ENCODE measurements at regions not wholly inside any gene's neighbourhood (a gene's known extent, or its start where the extent isn't known, plus 50 kb on each side); places are given as distances from the start of the nearest gene placed in this dataset.

DNA sequence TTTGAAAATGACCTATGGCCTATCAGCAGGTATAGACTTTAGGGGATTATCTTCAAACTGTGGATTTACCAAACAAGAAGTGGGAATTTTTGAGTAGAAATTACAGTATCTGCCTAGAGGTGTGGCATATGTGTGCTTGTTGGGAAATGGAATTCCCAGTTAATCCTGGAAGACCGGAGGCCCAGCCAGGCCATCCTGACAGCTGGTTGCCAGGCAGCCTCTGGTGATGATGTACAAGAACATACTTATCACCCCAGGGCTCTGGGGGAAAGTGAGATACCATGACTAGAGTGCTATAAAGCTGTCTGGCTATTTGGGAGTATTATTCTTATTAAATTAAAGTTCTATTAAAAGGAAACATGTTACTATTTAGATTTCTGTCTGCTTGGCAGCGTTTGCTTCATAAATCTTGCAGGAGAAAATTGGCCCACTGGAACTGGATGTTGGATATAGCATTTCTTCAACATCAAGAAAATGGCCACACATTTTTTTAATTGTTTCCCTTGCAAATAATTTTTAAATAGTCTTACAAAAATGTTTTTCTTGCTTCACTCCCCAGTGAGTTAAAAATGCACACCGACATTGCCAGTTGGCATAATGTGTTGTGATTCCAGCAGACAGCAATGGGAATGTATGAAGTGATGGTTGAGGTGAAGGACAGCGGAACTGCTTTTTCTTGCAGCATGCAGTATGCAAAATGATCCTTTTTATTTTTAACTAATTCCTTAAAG, 187.8 kb downstream of the MYLK4 start:
- DNase-seq: no peak

DNA sequence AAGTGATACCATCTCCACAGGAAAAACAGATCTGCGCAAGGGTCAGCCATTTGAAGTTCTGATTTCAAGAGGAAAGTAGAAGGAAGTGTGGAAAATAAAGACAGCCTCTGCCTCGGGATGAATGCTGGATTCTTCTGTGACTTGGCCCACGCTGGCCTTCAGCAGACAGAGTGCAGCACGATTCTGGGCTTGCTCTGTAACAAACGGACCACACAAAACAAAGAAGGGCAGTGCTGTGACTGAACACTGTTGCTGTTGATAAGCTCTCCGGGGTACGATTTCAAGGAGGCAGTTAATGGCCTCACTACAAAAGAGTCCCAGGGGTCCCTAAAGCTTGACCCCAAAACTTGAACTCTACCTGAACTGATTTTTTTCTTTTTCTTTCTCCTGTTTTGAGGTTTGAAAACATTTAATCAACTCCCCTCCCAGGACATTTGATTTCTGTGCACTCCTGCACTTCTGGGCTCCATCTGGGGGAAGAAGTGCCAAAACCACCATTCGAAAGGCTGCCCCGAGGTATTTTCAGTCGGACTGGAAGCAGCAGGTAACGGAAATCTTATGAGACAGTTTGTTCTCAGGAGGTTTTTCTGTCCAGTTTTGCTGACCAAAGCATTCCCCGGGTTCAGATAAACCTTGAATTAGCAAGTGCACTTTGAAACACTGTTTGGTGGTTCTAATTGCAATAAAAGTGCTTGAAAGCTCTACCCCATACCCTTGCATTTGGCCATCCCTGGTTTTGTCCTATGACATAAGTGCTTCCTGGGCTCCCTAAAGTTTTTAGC, 189.6 kb downstream of the MYLK4 start:
- DNase-seq: no peak

DNA sequence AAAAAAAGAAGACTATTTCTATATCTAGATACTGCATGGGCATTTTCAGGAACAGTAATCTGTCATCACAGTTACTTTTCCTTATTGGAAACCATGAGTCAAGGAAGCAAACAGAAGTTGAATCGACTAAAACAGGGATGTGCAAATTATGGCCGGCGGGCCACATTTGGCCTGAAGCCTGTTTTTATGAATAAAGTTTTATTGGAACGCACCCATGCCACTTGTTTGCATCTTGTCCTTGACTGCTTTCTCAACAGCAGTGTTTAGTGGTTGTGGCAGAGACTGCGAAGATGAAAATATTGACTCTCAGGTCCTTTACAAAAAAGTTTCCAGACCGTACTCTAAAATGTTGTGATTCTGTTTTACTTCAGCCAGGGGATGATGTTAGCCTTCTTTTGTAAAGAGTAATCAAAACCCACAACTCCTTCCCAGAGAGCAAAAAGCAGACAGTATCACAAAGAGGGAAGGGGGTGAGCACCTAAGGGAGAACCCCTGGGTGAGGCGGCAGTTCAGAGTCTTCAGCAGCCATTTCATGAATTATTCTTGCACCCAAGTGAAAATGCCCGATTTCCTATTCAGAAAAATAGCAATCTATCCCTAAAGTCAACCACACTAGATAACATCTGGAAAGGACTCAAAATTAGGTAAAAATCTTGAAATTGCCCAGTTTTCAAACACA, 190.4 kb downstream of the MYLK4 start:
- no peak for DNase-seq

DNA sequence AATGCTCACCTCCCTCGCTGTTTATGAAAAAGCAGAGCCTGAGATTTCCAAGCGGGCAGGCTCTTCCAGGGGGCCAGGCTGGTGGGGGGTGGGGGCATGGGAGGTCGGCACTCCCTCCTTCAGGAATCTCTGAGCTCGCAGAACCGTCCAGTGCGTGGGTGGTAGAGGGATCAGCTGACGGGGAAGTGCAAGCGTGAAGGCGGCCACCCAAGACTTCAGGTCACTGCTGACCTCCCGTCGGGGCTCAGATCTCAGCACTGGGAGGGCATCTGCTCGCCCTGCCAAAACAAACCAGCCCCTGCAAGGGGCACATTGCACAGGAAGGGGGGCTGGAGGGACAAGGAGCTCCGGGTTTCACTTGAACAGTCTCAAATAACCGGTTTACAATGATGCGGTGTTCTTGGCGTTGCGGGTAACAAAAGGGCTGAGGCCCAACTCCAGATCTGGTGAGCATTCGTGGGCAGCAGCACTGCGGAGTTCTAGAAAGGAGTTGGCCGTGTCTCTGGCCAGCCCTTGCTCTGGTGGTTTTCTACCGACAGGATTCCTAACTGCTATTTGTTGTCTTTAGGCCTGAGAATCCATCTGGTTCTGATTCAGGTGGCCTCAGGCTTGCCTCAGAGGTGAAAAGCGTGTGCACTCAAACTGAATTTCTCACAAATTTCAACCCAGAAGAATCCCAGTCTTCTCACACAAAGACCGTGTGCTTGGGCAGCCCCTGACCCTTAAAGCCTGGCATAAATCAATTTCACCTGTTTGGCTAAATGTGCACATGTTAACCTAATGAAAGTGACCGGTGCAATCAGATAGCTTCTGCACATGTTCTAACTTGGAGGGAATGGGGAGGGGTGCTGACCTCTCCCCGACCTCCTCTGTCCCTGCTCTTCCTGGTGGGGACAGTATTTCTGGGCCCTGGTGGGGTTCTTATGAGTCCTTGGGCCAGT, 191.6 kb downstream of the MYLK4 start:
- no peak for DNase-seq

DNA sequence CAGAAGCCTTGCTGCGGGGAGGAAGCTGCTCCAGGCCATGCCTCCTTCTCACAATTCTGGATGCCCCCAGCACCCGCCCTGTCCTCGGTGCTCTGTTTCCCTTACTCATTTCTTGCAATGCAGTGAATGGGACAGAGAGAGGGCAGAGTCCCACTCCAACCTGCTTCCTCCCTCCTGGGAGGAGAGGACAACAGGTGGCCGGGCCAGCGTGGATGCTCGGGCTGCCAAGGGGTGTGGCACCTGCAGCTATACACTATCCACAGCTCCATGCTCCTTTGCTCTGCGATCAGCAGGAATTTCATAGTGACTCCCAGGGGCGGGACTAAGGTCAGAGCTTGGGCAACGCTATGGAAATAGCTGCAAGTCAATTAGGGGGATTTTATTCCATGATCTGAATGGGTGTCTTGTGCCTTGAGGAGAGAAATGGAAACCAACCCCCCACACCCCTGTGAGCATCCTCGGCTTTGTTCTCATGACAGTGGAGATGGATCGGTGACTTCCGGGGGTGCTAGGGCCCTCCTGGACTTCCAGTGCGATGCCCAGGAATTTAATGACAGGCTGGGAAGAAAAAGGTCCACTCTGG, 192.5 kb downstream of the MYLK4 start:
- no peak for DNase-seq

DNA sequence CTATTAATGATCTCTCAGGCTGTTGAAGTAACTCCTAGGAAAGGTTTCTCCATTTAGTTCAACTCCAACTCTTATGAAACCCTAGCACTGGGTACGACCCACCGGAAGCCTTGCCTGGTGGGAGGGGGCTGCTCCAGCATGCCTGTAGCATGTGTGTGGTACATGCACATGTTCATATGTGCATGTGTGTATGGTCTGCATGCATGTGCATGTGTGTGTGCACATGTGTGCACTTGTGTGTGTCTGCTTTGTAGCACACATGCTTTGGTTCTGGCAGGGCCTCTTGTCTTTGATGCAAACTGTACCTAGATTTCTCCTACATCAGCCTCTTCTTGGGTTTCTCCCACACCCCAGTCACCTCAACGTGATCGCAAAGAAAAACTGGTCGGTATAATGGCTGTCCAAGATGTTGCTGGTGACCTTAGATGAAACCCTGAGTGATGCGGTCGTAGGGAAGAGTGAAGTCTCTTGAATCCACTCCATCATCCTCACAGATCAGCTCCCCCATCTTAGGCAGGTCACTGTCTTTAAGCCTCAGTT, 193.5 kb downstream of the MYLK4 start:
- DNase-seq: no peak

DNA sequence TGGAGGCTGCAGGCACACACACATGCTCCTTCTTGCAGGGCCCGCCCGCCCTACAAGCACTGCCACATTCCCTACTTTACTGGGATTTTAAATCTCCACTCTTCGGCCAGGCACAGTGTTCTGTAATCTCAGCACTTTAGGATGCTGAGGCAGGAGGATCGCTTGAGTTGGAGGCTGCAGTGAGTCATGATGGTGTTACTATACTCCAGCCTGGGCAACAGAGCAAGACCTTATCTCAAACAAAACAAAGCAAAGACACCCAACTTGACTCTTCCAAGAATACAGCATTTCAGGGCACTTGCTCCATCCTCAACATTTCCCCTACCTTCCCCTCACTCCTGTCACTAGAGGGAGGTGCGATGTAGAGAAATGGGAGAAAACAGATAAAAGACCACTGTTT, 194.0 kb downstream of the MYLK4 start:
- no peak for DNase-seq

DNA sequence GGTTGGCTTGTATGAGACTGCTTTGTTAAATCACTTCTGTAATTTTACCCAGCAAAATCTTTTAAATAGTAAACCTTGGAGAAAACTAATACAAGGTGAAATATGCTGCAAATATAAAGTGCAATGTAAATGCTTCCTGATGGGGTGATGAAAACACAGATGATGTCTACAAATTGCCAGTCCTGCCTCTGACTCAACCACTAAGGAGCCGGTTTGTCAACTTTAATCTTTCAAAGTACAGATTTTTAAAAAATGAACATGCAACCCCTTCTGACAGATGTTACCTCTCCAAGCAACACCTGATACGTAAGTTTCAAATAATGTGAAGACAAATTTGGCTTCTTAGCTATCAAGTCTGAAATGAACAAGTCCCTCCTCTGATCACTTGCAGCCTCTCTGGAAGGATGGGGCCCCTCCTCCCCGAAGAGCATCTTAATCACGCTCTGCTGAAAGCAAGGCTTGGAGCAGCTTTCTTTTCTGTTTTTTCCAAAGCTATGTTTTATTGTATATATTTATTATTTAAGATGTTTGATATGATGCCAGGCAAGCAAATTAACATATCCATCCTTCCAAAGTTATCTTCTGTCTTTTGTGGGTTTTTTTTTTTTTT, 196.0 kb downstream of the MYLK4 start:
- no peak for DNase-seq

DNA sequence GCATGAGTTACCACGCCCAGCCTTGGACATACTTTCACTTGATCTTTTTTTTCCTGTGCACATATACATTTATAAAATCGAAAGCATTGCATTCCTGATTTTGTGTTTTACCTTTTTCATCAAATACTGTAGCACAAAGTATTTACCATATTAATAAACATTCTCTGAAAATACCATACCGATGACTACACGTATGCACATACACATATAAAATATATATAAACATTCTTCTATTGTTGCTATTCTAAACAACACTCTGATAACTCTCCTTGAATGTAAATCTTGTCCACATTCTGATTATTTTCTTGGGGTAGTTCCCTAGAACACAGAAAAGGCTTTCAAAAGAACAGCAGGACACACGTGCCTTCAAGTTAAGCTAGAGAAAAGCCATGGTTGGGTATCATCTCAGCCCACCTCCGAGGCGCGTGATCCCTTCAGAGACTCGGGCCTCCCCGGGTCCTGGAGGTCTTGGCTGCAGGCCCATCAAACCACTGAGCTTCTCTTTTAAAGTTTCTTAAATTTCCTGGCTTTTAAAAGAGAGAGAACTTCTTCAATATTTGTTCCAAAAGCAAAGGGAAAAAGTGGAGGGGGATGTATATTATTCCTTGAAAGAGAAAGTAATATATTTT, 198.1 kb downstream of the MYLK4 start:
- DNase-seq: no peak

DNA sequence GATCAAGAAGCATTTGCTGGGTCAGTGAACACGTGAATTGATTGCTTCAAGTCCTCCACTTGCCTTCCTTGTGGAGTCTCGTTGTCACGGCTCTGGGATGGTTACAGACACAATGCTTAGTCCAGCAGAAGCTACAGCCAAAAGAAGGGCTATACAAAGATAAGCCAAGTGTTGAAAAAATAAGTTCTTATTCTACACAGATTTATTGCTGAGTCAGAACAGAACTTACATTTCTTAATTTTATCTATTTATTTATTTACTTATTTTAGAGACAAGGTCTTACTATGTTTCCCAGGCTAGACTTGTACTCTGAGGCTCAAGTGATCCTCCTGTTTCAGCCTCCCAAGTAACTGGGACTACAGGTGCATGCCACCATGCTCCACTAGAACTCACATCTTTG, 199.0 kb downstream of the MYLK4 start:
- no peak for DNase-seq

DNA sequence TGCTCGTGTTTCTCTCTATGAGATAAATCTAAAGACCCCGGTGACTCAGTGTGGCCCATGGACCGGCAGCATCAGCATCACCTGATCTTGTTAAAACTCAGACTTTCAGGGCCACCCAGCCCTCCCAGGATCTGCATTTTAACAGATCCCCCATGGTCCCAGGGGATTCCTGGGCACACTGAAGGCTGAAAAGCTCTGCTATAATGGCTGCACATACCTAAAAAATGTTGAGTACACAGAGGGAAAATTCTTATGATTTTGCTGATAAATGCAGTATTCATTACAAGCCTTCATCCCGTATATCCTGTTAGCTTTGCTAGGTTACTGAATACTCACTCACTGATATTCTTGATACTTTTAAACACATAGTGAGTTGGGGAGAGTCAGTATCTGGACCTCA, 200.5 kb downstream of the MYLK4 start:
- no peak for DNase-seq

DNA sequence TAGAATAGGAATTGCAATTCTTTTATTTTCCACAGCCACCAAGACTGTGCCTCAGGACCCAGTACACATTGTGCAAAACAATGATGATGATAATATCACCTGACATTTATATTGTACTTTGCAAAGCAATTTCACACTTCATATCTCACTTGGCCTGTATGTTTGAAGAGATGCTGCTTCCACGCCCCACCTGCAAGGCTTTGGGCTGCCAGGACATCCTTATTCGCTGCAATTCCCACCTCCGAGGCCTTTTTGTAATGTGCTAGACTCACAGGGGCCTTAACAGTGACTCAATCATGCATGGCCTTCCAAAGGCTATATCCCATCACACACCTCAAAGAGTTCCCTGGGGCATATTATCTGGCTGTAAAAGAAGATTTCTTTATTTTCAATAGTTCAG, 200.9 kb downstream of the MYLK4 start:
- no peak for DNase-seq

DNA sequence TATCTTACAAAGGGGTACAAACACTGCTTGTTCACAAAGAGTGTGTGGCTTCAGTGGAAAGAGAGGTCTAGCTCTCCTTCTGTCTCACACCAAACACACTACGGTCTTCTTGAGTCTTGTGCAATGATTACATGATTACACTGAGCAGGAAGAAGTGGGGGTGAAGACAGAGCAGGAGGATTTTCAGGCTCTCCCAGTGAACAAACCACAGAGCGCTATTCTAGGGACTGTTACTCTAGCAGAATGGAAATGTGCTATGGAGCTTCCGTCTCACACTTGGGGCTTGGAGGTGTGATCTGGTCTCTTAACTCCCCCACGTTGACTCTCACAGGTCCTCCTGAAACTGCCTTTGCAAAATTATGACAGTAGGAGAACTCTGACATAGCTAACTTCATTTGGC, 203.4 kb downstream of the MYLK4 start:
- no peak for DNase-seq

DNA sequence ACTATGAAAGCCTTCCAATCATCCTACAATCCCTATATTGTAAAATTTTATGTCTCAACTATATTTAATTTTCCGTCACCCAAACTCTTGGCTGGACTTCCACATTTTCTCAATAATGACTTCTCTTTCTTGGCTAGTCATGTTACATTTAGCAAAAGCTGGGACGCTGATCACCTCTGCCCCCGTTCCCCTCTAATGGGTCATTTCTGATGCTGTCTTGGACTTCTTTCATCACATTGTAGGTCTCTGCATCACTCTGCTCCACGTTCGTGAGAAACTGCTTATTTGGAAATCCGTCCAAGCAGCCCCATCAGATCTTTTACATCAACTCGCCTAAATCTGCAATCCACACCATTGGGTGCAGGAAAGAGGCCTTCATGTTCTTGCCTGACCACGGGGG, 203.8 kb downstream of the MYLK4 start:
- no peak for DNase-seq

DNA sequence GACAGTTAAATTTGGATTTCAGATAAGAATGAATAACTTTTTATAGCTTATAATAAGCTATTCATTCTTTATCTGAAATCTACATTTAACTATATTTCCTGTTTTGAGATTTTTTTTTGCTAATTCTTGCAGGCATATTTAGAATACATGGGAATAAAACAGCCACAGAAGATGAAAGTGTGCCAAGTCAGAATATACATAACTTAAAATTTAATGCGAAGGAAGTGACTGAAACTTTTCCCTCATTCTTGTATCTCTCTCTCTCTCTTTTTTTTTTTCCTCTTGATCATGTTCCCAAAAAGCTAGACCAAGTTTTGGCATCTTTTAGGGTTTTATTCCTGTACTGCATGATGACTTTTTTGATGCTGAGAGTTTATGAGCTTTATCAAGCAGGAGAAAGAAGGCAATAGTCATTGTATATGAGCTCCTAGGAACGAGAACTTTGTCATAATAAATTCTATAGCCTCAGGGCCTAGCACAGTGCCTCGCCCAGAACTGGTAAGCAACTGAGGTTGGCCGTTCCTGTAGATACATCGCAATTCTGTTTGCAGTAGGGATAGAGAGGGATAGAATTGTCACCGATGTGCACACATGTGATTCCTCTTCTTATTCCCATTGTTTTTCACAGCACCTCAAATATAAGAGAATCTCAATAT, 205.2 kb downstream of the MYLK4 start:
- DNase-seq: no peak

DNA sequence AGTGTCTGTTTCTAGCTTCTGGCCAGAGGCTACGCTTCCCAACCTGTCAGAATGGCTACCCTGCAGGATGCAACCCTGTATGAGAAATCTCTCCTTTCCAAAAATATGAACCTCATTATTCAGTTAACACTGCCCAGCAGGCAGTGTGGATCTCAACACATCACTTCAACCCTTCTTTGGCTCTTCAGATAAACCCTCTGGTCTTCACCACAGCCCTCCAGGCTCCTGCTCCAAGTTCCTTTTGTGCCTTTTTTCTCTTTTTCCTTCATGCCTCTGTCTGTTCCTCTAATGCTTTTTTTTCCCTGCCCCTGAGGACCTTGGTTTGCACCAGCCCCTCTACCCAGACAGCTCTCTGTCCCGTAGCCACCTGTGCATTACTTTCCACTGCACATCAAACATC, 207.4 kb downstream of the MYLK4 start:
- DNase-seq: no peak

DNA sequence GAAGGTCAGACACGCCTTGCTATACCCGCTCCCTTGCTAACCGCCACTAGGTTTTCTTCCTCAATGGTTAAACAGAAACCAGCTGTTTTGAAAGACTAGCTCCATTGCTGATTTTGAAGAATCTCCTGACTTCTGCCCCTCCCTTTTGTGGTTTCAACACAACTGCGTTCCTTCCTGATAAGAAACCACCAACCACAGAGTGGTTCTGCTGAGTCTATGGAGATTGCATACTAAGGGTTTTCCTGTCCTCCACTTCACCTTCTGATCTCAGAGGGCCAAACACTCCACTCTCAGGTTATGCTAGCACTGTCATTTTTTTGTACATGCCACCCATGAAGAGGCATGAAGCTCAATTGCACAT, 207.9 kb downstream of the MYLK4 start:
- DNase-seq: no peak

DNA sequence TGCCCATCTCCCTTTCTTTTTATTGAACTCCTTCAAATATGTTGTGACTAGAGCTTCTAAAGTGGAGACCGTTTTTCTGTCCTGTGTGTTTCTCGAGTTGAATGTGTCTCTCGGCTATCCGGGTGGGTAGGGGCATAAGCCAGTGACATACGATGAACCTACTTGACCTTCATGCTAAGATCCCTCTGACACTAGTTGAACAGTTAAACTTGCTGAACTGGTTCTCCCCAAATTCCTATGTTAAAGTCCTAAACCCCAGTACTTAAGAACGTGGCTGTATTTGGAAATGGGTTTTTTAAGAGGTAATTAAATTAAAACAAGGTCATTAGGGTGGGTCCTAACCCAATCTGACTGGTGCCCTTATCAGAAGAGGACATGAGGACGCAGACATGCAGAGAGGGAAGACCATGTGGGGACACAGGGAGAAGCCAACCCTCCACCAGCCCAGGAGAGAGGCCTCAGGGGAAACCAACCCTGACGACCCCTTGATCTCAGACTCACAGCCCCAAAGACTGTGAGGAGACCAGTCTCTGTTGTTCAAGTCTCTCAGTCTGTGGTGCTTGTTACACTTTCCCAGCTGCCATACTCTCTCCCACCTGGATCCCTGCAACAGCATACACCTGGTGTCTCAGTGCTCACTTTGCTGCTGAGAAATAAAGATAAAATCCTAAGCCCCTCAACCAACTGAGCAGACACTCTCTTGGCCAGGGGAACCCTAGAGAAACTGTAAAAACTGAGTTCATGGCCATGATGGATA, 208.4 kb downstream of the MYLK4 start:
- no peak for DNase-seq

DNA sequence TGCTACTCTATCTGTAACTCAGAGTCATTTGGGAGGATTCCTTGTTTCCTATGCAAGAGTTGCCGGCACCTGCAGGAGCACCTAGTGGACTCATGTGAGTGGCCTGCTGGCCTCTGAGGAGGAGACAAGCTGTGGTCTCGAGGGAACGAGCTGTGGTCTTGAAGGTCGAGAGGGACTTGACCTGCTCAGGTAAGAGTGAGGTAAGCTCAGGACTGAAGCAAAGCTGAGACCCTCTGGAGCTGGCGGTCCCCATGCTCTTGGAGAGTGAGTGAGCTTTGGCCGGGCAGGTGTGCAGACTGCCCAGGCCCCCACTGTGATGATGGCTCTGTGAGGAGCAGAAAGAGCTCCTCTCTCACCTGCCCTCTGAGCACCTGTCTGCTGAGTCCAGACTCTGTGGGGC, 214.3 kb downstream of the MYLK4 start:
- no peak for DNase-seq

DNA sequence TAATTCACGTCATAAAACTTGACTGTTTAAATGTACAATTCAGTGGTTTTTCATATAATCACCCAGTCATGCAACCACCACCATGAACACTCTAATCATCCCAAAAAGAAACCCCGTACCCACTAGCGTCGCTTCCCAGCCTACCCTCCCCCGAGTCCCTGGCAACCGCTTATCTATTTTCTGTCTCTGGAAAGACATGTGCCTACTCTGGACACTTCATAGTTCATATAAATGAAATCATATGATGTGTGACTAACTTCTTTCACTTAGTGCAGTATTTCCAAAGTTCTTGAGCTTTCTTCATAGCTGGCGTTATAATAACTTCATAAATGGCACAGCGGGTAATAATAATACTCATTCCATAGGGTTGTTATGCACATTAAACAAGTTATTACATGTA, 215.2 kb downstream of the MYLK4 start:
- DNase-seq: no peak
